Immature natural killer cell (primary cell): ENCODE measurements at regions not wholly inside any gene's neighbourhood (a gene's known extent, or its start where the extent isn't known, plus 50 kb on each side); places are given as distances from the start of the nearest gene placed in this dataset.

Experiments
- DNase-seq, 3 donors: peaks; one replicate each; pipeline ENCODE4 v3.0.0; 2022; ENCODE audit warnings: mixed read lengths in 1 of 3
- H3K27ac Mint-ChIP-seq, 6 donors: one replicate each; pipeline ENCODE4 v1.8.0; 2020; ENCODE audit warnings: mixed read lengths in 6 of 6, mild to moderate bottlenecking in 5 of 6, inconsistent platforms in 4 of 6, moderate library complexity in 3 of 6
- H3K27me3 Mint-ChIP-seq, 3 donors: one replicate each; pipeline ENCODE4 v1.8.0; 2020 to 2021; ENCODE audit warnings: low read depth in 3 of 3, mild to moderate bottlenecking in 3 of 3, mixed read lengths in 3 of 3, moderate library complexity in 3 of 3, inconsistent platforms in 1 of 3
- H3K36me3 Mint-ChIP-seq, 3 donors: one replicate each; pipeline ENCODE4 v1.8.0; 2020; ENCODE audit warnings: mixed read lengths in 3 of 3, inconsistent platforms in 2 of 3, mild to moderate bottlenecking in 2 of 3
- H3K4me1 Mint-ChIP-seq, 2 donors: one replicate each; pipeline ENCODE4 v1.8.0; 2020; ENCODE audit warnings: inconsistent platforms in 2 of 2, mild to moderate bottlenecking in 2 of 2, mixed read lengths in 2 of 2, moderate library complexity in 1 of 2
- H3K4me3 Mint-ChIP-seq, 5 donors: one replicate each; pipeline ENCODE4 v1.8.0; 2020; ENCODE audit warnings: mild to moderate bottlenecking in 5 of 5, mixed read lengths in 5 of 5, inconsistent platforms in 3 of 5, moderate library complexity in 3 of 5
- H3K9me3 Mint-ChIP-seq, 6 donors: one replicate each; pipeline ENCODE4 v1.8.0; 2020; ENCODE audit warnings: mild to moderate bottlenecking in 6 of 6, mixed read lengths in 6 of 6, inconsistent platforms in 4 of 6, moderate library complexity in 3 of 6

DNA sequence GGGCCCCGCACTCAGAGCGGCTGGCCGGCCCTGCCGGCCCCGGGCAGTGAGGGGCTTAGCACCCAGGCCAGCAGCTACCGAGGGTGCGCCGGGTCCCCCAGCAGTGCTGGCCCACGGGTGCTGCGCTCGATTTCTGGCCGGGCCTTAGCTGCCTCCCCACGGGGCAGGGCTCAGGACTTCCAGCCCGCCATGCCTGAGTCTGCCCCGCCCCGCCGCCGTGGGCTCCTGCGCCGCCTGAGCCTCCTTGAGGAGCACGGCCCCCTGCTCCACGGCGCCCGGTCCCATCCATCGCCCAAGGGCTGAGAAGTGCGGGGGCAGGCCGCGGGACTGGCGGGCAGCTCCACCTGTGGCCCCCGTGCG, 67.9 kb upstream of the AMZ2 start:
- no peak for DNase-seq
- no peak overlapping the region for H3K4me3 Mint-ChIP-seq
- H3K27ac Mint-ChIP-seq: peak overlapping the region in 2 of 6 donors; percentile 90 to 97
- peaks cover 52 to 64% of the 10 kb centered on the region in 2 donors for H3K4me1 Mint-ChIP-seq
- peaks cover 0 to 4% (median 3%) of the 10 kb centered on the region in 3 donors for H3K36me3 Mint-ChIP-seq
- H3K9me3 Mint-ChIP-seq: no peaks in the 10 kb centered on the region
- H3K27me3 Mint-ChIP-seq: peaks cover 13 to 28% (median 22%) of the 10 kb centered on the region in 3 donors

DNA sequence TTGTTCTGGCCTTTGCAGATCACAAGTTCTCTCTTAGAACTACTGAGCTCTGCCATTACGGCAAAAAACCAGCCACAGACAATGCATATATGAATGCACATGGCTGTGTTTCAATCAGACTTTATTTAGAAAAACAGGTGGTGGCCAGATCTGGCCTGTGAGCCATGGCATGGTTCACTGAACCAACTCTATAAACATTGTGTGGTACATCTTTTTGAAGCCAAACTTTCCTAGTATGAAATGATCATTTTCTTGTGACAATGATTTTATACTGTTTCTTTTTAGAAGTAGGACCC, 65.9 kb upstream of the AMZ2 start:
- Mint-ChIP-seq H3K4me3 (peak overlapping the region; percentile 87 to 95 (median 94)), H3K9me3 (no peaks in the 10 kb centered on the region), H3K27ac (peak overlapping the region; percentile 90 to 97 (median 96)), H3K27me3 (peaks cover 12 to 28% (median 22%) of the 10 kb centered on the region in 3 donors), H3K4me1 (peaks cover 62 to 71% of the 10 kb centered on the region in 2 donors), H3K36me3 (peaks cover 0 to 5% (median 0%) of the 10 kb centered on the region in 3 donors)
- peak in 1 of 3 donors; percentile 12 for DNase-seq

DNA sequence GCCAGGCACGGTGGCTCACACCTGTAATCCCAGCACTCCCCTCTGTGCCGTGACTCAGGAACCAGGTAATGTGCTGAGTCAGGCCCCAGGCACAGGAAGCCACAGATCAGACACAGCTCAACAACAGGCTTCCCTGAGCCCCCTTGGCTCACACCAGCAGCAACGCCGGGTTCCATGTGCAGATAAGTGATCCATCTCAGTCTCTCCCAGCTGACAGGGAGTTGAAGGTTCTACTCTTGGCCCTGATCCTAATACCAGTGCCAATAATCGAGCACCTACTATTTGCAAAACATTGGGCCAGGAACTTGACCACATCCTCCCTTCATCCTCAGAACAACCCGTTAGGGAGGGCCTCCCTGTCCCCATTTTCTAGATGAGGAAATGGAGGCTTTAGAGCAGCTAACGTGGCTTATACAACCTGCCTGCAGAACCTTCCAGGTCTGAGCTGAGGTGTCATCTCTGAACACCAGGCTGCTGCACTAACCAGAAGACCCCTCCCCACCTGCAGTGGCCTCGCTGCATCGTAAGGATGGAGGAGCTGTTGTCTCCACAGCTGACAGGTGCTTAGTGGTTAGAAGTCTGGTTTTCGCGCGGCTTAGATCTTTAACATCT, 64.8 kb upstream of the AMZ2 start:
- DNase-seq: peak; percentile 56 to 61 (median 60)
- peak overlapping the region; percentile 87 to 95 (median 94) for H3K4me3 Mint-ChIP-seq
- peaks cover 0 to 5% (median 0%) of the 10 kb centered on the region in 3 donors for H3K36me3 Mint-ChIP-seq
- H3K9me3 Mint-ChIP-seq: no peaks in the 10 kb centered on the region
- peak overlapping the region; percentile 90 to 97 (median 96) for H3K27ac Mint-ChIP-seq
- peaks cover 12 to 28% (median 22%) of the 10 kb centered on the region in 3 donors for H3K27me3 Mint-ChIP-seq
- peaks cover 66 to 82% of the 10 kb centered on the region in 2 donors for H3K4me1 Mint-ChIP-seq

DNA sequence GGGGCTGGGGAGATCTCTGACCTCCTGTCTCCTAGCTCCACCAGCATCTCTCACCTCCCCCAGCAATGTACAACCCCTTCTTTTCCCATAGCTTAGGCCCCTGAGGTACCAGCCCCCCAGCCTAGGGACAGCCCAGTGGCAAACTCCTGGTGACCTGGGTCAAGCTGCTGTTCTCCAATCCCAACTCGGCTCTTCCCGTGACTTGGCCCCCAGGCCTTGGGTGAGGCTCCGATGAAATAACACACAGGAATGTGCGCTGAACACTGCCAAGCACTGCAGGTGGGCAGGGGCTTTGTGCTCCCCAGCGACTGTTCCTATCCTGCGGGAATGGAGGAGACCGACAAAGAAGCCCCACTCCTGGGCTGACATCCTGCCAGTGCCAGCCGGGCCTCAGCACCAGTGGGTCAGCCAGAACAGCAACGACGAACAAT, 63.7 kb upstream of the AMZ2 start:
- DNase-seq: no peak
- Mint-ChIP-seq H3K4me1 (peaks cover 65 to 80% of the 10 kb centered on the region in 2 donors), H3K4me3 (peak overlapping the region; percentile 77 to 95 (median 89)), H3K27ac (peak overlapping the region; percentile 90 to 97 (median 96)), H3K36me3 (peaks cover 0 to 5% (median 0%) of the 10 kb centered on the region in 3 donors), H3K27me3 (peaks cover 12 to 28% (median 22%) of the 10 kb centered on the region in 3 donors), H3K9me3 (no peaks in the 10 kb centered on the region)

DNA sequence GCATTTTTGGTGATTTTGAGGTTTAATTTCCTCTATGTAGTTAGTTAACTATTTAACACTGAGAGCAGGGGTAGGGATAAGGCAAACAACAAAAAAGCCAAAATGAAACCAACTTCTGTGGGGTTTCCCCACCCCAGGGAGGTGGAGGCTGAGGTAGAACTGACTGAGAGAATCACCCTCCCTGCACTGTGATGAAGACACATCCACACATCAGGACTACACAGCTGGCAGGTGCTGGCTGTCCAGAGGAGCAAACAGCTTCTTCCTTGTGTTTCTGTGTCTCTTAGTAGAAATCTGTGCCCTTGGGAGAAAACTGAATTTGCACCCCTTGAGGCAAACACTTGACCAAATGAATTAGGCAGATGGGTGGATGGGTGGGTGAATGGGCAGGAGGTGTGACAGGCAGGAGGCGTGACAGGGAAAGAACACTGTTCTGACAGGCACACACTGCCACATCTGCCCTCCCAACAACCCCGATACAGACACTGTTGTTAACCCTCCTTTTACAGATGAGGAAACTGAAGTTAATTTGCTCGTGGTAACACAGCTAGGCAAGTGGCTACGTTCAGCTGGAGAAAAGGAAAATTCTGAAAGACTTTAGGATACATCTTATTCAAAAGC, 62.9 kb upstream of the AMZ2 start:
- peaks cover 66 to 77% of the 10 kb centered on the region in 2 donors for H3K4me1 Mint-ChIP-seq
- peaks cover 0 to 5% (median 0%) of the 10 kb centered on the region in 3 donors for H3K36me3 Mint-ChIP-seq
- DNase-seq: peak; percentile 68 to 69 (median 69)
- H3K27ac Mint-ChIP-seq: peak overlapping the region; percentile 90 to 97 (median 96)
- peak overlapping the region; percentile 76 to 95 (median 87) for H3K4me3 Mint-ChIP-seq
- H3K9me3 Mint-ChIP-seq: no peaks in the 10 kb centered on the region
- H3K27me3 Mint-ChIP-seq: peaks cover 12 to 28% (median 22%) of the 10 kb centered on the region in 3 donors

DNA sequence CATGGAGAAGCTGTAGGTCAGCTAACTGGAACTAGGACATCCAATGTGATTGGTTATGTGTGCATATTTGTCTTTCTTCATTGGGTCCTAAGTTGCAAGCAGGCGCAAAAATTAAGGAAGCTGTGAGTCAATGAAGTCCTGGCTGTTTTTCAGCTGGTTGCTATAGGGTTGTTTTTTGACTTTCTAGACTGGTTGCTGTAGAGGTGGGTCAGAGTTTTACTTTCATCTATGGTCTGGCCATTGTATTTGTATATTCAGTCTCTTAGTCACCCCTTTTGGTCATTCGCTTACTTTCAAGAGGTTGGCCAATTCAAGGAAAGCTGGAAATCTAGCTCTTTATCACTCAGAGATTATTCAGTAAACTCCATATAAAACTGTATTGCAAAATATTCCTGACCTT, 62.0 kb upstream of the AMZ2 start:
- peak overlapping the region; percentile 90 to 97 (median 96) for H3K27ac Mint-ChIP-seq
- peaks cover 60 to 70% of the 10 kb centered on the region in 2 donors for H3K4me1 Mint-ChIP-seq
- DNase-seq: no peak
- H3K9me3 Mint-ChIP-seq: no peaks in the 10 kb centered on the region
- peak overlapping the region in 3 of 5 donors; percentile 21 to 95 (median 94) for H3K4me3 Mint-ChIP-seq
- peaks cover 0 to 5% (median 0%) of the 10 kb centered on the region in 3 donors for H3K36me3 Mint-ChIP-seq
- H3K27me3 Mint-ChIP-seq: peaks cover 6 to 22% (median 16%) of the 10 kb centered on the region in 3 donors

DNA sequence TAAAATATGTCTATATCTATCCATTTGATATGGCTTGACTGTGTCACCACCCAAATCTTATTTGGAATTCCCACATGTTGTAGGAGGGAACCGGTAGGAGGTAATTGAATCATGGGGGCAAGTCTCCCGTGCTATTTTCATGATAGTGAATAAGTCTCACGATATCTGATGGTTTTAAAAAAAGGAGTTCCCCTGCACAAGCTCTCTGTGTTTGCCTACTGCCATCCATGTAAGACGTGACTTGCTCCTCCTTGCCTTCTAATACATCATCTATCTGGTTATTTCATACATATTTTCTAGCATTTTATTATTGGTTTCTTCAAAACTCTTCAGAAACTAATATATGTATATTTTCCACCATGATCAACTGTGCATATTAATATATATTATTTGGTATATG, 57.3 kb upstream of the AMZ2 start:
- H3K27ac Mint-ChIP-seq: peak overlapping the region in 2 of 6 donors; percentile 23 to 40
- DNase-seq: no peak
- H3K36me3 Mint-ChIP-seq: peaks cover 0 to 5% (median 0%) of the 10 kb centered on the region in 3 donors
- H3K27me3 Mint-ChIP-seq: peaks cover 0 to 5% (median 0%) of the 10 kb centered on the region in 3 donors
- no peaks in the 10 kb centered on the region for H3K9me3 Mint-ChIP-seq
- H3K4me1 Mint-ChIP-seq: peaks cover 26 to 30% of the 10 kb centered on the region in 2 donors
- H3K4me3 Mint-ChIP-seq: no peak overlapping the region

DNA sequence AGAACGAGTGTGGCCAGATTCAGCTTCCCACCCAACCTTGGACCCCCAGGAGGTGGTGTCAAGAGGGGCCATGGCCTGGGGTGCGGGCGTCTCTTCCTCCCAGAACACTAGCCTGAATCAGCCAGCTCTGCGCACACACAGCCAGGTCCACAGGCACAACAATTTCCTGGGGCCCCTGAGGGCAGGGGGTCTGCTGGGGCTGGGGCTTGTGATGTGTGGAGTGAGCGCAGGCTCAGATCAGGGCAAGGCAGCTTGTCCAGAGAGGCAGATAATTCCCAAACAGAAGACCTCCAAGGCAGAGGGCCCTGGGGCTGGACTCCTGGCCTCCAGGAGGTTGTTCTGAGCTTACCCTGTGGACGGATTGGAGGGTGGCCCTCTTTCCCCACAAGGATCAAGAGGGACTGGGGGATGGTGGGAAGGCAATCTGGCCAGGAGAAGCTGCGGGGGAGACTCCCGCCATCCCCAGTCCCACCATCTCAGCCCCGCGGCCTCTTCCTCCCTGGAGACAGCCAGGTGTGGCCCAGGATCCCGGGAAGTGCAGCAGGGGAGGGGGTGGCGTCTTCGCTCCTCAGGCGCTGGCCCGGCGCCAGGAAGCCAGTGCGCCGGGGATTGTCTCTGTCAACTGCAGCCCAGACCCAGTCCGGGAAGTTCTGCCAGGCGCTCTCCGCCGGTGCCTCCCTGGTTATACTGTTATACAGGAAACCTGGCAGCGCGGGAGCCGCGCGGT, 52.0 kb upstream of the AMZ2 start:
- Mint-ChIP-seq H3K27ac (no peak overlapping the region), H3K4me3 (peak overlapping the region; percentile 67 to 76 (median 70)), H3K27me3 (peaks cover 7 to 22% (median 11%) of the 10 kb centered on the region in 3 donors), H3K4me1 (peaks cover 30 to 39% of the 10 kb centered on the region in 2 donors), H3K36me3 (no peaks in the 10 kb centered on the region), H3K9me3 (no peaks in the 10 kb centered on the region)
- no peak for DNase-seq

DNA sequence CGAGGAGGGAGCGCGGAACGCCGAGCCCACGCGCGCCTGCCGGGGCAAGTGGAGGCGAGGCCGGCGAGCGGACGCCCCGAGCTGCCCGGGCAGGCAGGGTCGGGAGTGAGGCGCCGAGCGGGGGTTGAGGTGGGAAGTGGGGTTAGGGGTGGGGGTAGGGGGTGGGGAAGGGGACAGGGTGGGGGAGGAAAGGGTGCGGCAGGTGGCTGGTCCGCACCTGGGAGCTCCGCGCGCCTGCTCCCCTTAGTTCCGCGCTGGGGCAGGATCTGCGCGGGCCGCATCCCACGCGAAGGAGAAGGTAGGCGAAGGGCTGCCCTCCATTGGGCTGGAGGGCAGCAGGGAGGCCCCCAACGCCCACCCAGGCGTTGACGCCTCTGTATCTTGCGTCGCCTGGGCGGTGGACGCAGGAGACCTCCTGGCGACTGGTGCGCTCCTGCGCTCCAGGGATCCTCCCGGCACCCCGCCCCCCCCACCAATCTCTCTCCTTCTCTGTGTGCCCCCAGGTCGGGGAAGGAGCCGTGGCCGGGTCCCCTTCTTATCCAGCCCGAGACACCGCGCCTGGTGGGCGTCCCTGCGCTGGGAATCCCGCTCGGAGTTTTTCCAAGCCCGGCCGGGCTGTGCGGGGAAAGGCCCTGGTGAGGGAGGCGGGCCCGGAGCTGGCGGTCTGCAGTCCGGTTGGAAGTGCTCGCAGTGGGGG, 51.3 kb upstream of the AMZ2 start:
- Mint-ChIP-seq H3K4me1 (peaks cover 35 to 45% of the 10 kb centered on the region in 2 donors), H3K27me3 (peaks cover 7 to 22% (median 11%) of the 10 kb centered on the region in 3 donors), H3K9me3 (no peaks in the 10 kb centered on the region), H3K4me3 (peak overlapping the region; percentile 70 to 78 (median 77)), H3K27ac (no peak overlapping the region), H3K36me3 (no peaks in the 10 kb centered on the region)
- no peak for DNase-seq

DNA sequence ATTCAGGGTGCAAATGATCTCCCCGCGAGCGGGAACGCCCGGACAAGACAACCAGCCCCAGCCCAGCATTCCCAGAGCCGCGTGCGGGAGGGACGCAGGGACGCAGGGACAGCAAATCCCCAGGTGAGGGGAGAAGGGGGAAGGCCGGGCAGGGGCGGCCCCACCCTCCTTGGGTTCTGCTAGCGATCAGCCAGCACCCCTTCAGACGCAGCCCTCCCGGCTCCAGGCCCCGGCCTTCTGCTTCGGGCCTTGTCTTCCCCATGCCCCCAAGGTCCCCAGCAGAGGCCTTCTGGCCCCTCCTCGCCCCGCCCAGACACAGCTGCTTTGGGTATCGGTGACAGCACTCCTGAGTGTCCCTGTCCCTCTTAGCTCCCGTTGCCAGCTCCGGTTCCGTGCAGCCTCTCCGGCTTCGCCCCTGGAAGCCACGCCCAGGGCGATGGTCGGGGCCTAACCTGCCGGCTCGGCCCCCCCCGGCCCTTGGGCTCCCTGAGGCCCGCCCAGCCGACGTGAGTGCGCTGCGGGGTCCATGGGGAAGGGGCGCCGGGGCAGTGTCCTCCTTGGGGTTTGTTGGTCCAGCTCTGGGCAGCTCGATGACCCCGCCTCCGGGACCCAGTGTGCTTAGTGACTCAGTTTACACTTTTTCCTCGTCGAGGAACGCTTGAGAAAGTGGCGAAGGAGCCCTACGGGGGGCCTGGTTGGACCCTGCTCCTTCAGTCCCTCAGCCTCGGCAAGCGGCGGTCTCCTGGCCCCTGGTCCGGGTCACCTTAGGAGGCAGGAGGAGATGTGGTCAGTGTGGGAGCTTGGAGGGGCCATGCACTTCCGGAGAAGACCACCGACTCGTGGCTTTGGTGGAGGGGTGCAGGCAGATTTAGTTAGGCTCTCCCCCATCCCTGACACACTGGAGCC, 50.5 kb upstream of the AMZ2 start:
- no peaks in the 10 kb centered on the region for H3K36me3 Mint-ChIP-seq
- H3K9me3 Mint-ChIP-seq: no peaks in the 10 kb centered on the region
- H3K27ac Mint-ChIP-seq: no peak overlapping the region
- peak in 1 of 3 donors; percentile 9 for DNase-seq
- H3K4me3 Mint-ChIP-seq: peak overlapping the region; percentile 70 to 85 (median 77)
- peaks cover 35 to 45% of the 10 kb centered on the region in 2 donors for H3K4me1 Mint-ChIP-seq
- H3K27me3 Mint-ChIP-seq: peaks cover 7 to 22% (median 13%) of the 10 kb centered on the region in 3 donors

DNA sequence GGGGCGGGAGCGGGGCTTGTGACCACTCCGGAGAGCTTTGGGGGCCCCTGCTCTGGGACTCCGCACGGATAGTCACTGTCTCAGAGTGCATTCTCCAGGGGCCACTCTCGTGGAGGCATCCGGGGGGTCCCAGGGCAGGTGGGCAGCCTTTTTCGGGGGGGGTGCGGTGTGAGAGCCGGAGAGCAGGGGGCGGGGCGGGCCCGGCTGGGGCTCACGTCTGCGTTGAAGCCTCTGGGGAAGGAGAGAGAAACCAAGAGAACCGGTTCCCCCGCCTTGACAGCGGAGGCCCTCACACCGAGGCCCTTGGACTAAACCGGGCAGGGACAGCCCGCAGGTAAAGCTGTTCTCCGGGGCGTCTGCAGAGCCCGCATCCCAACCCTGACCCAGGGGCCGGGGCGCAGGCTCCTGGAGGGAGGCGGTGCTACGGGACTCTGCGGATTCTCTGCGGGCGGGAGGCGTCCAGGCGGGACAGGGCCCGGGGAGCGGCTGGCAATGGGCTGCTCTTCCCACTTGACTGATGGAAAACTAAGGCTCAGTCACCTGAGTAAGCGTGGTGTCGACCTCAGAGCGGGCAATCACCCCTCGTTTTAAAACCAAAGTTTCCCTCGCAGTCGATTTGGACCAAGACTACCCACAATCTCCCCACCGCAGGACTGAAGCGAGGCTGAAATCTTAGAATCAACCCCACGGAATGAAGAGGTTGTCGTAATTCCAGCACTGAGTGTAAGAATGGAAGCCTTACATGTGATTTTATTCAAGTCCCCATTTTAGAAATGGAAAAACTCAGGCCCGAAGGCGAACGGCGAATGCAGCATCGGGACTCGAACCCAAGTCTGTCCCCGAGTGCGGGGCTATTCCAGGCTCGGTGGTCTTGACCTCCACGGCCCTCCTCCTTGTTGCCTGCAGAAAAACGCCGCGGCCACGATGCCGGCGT, 49.6 kb upstream of the AMZ2 start:
- H3K4me1 Mint-ChIP-seq: peaks cover 35 to 45% of the 10 kb centered on the region in 2 donors
- peaks cover 7 to 22% (median 13%) of the 10 kb centered on the region in 3 donors for H3K27me3 Mint-ChIP-seq
- H3K27ac Mint-ChIP-seq: peak overlapping the region in 1 of 6 donors; percentile 46
- no peaks in the 10 kb centered on the region for H3K36me3 Mint-ChIP-seq
- peak in 1 of 3 donors; percentile 7 for DNase-seq
- H3K9me3 Mint-ChIP-seq: no peaks in the 10 kb centered on the region
- H3K4me3 Mint-ChIP-seq: peak overlapping the region; percentile 70 to 85 (median 77)
